Stimulated activated CD8-positive, alpha-beta memory T cell treated with anti-CD3 and anti-CD28 coated beads, Interleukin-12 subunit alpha, Interleukin-12 subunit beta, amount 100 ng/mL, for 4 hours (primary cell): ENCODE measurements at regions not wholly inside any gene's neighbourhood (a gene's known extent, or its start where the extent isn't known, plus 50 kb on each side); places are given as distances from the start of the nearest gene placed in this dataset.
"Not testable (repeated sequence)": the region's sequence is repeated elsewhere in the genome, so short reads cannot be mapped to it uniquely, and the experiment has no call there.

ENCODE experiments used
- DNase-seq: peaks from one replicate; pipeline ENCODE4 v3.0.0-alpha.2; 2020; ENCODE audit warnings: low read depth

DNA sequence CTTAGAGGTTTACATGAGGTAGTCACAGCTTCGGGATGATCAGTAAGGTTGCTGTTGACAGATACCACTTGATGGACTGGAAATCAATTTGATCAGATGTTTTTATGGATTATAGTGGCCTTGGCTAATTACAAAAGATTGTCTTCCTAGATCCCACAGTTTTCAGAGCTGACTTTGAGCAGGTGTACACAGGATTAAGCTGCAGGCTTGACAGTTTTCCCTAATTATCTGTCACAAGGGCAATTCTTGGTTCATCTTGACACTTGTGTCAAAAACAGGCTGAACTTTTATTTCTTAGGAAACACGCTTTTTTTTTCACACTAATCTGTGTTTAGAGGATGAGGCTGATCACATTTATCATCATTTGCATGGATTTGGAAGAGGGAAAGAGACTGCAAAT lies 824.0 kb upstream of the PIK3C3 start:
- no peak for DNase-seq

DNA sequence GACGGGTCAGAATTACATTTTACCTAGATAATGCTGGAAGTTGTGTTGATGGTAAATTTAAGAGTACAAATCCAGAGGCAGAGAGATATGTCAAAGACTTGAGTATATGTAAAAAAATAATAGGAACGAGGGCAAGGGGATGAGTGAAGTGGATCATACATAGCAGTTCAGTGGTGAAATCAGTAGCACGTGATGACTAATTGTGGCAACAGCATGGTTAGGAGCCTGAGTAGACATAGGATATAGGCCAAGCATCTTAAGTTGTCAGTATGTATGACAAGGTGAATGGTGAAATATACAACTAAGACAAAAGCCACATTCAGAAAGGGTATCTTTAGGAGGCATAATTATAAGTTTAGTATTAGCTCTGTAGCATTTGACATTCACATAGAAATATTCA lies 826.5 kb upstream of the PIK3C3 start:
- no peak for DNase-seq

DNA sequence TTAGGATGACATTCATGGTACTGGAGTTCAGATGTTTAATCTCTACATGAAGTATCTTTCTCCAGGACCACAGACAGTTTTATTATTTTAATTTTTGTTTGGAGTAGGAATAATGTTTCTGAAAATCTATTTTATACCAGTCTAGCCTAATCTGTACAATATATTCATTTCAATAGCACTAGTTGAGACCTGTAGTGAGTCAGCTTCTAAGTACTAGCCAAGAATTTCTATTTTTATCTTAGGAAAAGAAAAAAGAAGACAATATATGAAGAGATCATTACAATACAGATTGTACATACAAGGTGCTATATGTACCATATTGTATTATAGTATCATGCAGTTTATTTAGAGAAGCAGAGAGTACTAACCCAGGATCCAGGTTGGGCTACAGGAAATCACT lies 826.9 kb upstream of the PIK3C3 start:
- DNase-seq = no peak

DNA sequence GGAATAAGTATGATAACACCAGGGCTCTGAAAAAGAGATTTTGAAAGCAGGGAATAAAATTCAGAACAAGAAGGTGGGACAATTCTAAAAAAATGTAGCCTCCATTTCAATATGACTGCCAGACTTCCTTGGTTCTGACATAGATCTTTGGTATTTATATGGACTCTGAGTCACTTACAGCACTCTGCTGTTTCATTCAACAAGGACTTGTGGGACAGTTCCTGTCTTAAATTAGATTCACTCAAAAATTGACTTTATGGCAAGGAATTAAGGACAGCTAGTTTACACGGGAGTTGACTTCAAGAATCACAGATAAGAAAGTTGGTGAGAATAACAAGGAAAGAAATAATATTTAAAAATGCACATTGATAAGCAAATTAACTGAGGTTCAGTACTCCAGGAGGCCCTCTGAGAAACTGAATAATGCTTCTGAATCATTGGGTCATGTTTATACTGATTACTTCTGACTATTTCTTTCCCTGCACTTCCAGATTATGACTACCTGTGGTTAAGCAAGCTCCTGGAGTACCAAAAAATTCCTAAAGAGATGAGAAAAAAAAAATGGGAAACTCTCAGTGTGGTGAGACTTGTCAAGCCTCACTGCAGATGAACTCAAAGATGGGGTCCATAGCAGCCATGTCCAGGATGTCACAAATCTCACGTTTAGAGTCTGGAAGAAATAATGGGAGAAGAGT lies 828.3 kb upstream of the PIK3C3 start:
- DNase-seq = no peak

DNA sequence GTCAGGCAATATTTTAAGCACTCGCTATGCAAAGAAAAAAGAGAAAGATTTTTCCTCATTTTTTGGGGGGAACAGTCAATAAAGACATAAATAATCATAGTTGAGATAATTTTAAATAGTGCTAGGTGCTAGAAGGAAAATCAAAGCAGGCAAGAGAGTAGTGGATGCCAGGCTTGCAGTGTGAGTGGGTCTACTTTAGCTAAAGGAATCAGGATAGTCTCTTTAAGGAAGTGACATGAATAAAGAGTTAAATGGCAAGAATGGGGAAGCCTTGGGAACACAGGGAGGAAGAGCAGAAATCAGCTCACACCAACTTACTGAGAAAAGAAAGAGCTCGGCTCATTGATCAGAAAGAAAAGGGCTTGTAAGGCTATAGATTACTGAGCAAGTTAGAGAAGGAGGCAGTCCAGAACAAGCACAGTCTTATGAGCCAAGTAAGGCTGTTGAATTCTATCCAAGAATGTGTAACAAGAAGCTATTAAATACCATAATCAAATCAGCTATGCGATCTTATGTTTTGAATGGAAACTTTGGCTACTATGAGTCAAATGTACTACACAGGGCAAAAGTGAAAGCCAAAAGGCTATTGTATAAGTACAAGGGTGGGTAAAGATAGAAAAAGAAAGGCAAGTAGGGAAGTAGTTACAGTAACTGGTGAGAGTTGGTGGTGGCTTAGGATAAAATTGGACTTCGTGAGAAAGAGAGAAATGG lies 833.8 kb upstream of the PIK3C3 start:
- DNase-seq = no peak

DNA sequence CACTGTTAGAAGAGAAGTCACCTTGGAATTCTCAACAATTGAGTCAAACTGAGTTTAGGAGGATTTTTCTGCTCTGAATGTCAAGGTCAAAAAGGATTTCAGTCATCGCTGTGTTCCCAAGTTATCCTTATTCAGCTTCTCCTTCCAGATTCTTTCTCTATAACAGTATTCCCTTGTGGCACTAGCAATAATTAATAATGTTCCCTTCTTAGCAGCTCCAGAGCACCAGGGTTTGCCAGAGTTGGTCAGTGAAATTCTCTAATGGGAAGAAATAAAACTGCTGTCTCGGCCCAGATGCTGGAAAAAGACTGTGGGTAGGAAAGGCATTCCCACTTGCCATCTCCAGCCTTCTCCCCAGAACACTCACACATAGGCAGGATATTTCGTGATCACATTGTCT lies 836.0 kb upstream of the PIK3C3 start:
- no peak for DNase-seq

DNA sequence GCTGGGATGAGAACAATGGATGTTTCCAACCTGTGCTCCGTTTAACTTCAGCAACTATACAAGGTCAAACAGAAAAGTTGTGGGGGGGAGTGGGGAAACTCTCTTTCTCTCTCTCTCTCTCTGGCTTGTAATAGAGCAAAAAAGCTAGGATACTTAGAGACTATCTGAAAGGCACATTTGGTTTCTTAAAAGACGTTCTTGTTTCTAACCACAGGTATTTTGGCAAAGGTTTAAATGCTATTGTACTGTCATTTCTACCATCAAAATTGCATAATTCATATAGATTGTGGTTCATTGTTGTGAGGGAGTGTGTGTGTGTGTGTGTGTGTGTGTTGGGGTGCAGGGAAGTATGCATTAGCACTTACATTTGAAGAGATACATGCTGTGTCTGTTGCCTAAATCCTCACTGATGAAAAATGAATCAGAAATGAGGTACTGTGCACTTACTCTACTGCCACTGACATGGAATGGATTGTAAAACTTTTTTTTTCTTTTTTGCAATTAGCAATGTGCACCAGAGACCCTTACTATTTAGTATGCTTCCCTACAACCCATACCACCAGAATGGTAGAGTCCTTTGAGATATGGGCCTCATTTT lies 841.0 kb upstream of the PIK3C3 start:
- DNase-seq = no peak

DNA sequence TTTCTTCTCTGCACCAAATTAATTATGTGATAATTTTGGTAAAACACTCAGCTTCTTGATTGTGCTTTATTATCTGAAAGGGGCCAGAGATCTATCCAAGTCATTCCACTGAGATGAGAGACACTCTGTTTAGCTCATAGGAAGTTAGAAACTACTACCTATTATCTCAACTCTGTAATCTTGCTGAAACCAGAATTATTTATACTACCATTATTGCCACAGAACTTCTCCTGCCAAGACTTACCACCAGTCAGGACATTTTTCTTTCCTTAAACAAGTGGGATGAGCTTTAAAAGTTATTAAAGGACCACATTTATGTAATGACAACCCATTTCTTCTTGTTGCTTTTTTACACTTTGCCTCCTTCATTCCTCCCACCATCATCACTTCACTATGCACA lies 855.6 kb upstream of the PIK3C3 start:
- DNase-seq = no peak

DNA sequence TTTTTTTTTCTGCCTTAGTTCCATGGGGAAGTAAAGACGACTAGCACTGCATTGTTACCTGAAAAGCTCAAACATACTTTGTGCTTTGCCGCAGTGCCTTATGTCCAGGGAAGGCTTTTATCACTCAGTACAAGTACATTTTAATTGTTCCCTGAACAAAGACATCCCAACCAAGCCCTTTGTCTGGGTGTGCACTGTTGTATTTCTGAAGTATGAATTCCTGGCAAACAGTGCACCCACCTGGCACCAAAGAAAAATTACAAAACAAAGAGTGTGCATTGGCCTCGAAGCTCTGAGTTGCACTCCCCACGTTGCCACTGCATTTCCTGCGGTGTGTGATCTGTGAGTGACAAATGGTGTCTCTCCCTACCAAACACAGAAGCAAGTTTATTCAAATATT lies 858.5 kb upstream of the PIK3C3 start:
- no peak for DNase-seq

DNA sequence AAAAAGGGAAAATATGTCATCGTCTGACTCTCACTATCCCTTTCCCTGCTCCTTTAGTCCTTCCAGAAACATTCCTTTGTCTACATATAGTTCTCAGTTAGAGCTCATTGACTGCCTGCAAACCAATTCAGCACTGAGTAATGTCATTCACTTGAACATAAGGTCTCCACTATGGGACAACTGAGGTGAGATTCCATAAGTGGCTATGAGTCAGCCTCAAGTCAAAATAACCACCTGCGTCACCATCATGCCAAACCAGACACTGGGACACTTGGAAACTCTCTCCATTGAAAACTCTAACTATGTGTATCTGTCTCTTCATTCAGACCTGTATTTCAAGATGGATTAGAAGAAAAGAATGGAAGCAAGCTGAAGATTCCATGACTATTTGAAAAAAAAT lies 878.0 kb upstream of the PIK3C3 start:
- DNase-seq = no peak

DNA sequence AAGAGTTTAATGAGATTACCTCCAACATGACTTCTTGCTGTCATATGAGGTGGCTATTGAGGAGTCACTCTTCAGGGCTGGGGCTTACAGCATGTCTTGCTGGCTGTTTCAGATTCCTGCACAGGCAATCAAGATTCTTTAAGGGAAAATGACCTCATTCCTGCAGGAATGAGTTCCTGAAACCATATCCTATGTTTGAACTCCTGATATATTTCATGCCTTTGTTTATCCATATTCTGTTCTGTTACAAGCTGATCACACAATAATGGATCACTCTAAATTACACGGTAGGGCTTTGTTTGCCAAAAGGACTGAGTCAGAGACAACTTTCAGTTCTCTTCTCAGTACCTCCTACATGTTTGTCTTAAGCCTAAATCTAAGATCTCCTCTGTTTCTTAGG lies 879.8 kb upstream of the PIK3C3 start:
- DNase-seq = no peak

DNA sequence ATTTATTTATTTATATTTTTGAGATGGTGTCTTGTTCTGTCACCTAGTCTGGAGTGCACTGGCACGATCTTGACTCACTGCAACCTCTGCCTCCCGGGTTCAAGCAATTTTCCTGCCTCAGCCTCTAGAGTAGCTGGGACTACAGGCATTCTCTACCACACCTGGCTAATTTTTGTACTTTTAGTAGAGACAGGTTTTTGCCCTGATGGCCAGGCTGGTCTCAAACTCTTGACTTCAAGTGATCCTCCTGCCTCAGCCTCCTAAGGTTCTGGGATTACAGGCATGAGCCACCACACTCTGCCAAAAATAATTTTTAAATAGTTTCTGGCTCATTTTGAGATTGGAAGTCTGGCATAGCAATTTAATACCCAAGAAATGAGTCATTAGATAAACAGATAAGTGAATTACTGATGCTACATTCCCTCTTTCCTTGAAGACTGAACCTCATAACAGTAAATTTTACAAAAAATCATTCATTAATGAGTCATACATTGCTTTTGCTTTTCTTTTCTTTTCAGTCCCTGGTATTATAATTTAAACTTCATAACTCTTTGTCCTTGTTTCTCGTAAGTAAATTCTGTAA lies 881.6 kb upstream of the PIK3C3 start:
- DNase-seq = no peak

DNA sequence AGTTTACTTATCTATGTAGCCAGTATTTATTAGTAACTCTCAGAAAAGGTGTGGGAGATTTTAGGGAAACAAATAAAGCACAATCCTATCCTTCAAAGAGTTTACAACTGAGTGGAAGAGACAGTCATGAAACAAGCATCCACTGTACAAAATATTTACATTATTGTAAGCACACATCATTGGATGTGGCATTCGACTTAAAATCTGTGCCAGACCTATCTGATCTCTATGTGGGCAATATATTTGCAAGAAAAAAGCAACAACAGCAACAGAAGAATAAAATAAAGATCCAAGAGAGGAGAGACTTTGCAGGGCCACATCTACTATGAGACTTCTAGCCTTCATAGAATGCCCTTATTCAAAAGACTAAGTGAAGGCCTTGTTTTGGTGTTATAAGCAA lies 882.1 kb upstream of the PIK3C3 start:
- DNase-seq = no peak

DNA sequence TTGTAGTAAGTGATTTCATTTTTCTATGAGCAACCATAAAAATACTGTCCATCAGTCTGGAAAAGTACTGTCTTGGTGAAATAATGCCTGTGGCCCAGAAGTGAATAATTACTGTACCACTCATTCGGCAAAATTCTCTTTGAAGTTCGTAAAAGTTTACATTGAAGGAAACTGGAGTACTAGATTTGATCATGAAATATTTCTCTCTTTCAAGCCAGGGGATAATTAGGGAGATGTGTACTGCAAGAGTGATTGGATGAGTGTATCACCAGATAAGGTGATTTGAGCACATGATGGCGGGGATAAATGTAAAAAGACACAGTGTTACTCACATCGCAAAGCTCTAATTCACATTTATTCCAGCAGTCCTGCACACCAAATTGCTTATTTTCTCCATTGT lies 883.2 kb upstream of the PIK3C3 start:
- no peak for DNase-seq

DNA sequence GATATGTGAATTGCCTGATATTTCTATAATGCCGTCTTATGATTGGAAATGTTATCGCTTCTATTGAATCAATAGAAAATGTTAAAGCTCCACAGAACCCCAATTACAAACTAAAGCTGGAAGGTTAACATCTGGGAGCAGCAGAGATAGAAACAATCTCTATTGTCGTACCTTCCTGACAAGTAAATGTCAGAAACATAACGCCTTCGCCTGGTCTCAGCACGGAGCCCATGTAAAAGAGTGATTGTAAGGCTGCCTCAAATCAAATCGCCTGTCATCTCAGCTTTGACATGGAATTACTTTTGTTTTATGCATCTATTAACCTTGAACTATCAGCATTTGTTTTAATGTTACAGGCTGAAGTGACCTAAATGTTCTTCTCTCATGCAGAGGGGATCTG lies 885.9 kb upstream of the PIK3C3 start:
- no peak for DNase-seq

DNA sequence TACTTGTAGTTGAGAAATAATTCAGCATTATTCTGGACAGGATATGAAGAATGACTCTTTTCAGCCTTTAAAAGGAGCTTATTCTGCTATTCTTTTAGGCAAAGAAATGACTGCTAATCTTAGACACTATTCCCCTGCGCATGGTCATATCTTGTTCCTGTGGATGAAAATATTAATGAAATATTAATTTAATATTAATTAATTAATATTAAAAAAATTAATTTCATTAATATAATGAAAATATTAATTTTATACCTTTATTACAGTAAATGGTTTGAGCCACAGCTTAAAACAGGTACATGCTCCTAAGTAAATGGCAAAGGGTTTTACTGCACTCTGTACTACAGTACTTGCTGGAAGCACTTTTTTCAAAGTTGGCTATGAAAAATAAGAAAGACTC lies 890.1 kb upstream of the PIK3C3 start:
- no peak for DNase-seq

DNA sequence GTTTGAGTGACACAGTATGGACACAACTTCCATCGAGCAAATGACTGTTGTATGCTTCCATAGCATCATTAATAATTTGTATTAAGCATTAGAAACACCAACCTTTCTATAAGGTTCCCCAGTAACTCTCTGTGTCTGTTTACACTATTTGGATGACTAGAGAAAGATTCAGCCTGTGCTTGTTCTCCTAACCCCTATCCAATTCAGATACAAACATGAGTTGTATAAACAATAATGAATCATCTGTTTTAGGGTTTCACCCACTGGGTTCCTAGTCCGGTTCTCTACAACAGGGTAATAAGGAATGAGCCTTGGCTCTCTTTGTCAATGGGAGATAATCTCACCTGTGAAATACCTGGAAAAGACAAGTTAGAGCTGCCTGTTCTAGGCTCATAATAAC lies 894.1 kb upstream of the PIK3C3 start:
- DNase-seq = no peak

DNA sequence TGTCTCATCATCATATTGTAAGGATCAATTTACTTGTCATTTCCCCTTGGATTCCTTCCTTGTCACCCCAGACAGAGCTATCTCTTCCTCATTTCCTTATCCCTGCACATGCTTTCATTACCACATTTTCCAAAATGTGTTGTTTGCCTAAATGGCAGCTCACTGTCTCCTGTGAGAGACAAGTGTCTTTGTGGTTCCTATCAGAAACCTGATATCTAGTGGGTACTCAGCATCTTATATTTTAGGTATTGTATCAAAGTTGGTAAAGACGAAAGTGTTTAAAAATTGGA lies 896.0 kb upstream of the PIK3C3 start:
- no peak for DNase-seq

DNA sequence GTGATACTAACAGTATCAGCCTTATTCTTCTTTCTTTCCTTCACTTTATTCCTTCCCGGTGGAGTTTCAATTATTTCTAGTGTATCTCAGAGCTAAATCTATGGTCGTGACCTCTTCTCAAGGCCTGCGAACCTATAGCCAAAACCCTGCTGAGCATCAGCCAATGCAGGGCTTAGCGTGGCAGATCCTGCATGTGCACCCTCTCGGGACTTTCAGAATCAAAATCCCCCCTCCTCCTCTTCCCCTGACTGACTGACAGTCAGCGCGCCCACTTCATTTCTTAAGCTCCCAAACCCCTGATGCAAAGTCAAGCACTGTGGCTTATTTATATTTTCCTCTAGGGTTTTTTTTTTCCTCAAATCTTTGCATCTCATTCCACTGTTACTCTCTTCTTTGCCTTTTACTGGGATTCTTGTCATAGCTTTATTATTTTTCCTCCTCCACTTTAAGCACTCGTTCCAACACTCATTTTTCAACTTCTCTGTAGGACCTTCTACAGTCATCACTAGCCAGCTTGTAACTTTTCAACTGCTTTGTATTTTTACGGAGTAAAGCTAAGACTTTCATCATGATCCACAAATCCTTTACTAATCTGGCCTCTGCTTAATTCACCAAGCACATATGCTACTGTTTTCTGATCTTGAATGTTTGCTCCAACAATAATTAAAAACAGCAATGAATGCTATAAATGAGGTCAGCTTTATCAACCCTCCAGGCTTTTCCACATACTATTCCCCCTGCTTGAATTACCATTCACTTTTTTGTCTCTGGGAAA lies 896.5 kb upstream of the PIK3C3 start:
- DNase-seq = no peak

DNA sequence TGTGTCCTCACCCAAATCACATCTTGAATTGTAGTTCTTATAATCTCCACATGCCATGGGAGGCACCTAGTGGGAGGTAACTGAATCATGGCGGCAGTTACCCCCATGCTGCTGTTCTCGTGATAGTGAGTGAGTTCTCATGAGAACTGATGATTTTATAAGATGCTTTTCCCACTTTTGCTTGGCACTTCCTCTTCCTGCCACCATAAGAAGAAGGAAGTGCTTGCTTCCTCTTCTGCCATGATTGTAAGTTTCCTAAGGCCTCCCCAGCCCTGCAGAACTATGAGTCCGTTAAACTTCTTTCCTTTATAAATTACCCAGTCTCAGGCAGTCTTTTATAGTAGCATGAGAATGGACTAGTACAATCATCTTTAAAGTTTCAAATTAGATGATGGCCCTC lies 902.4 kb upstream of the PIK3C3 start:
- no peak for DNase-seq

DNA sequence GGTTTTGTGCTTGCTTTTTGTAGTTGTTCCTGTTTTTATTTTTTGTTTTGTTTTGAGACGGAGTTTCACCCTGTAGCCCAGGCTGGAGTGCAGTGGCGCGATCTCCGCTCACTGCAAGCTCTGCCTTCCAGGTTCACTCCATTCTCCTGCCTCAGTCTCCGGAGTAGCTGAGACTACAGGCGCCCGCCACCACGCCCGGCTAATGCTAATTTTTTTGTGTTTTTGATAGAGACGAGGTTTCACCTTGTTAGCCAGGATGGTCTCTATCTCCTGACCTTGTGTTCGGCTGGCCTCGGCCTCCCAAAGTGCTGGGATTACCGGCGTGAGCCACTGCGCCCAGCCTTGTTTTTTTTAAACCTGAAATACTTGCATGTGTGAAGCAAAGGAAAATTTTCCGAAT lies 908.8 kb upstream of the PIK3C3 start:
- DNase-seq = not testable (repeated sequence)

DNA sequence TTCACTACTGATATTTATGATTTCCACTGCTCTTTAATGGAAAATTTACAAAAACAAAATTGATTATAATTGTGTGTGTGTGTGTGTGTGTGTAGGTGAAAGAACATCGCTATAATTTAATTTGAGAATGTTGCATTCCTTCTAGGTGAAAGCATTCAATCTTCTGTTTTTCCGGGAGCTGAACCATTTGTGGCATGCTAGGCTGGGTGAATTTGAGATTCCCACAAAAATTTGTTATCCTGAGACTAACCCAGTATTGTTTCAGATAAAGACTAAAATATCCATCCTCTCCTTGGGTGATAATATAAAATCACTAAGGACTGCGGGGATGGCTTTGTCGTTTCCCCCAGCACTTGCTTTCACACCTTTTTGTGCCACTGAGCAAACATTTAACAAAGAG lies 911.2 kb upstream of the PIK3C3 start:
- DNase-seq = no peak

DNA sequence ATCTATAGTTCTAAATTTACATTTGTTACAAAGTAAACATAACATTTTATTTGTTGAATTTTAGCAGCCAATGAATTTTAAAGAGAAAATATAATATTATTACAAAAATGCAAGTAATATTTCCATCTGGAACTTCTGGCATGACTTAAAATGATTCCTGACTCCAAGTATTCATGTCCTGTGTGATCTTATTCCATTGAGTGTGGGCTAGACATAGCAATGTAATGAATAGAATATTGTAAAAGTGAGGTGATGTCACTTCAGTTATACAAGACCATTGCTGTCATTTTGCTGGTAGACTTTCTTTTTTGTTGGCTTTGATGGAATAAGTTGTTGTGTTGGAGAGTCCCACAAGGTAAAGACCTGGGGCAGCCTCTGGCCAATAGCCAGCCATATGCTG lies 912.2 kb upstream of the PIK3C3 start:
- DNase-seq = no peak
